ENCODE measurements at regions not wholly inside any gene's neighbourhood (a gene's known extent, or its start where the extent isn't known, plus 50 kb on each side); places are given as distances from the start of the nearest gene placed in this dataset.

DNA sequence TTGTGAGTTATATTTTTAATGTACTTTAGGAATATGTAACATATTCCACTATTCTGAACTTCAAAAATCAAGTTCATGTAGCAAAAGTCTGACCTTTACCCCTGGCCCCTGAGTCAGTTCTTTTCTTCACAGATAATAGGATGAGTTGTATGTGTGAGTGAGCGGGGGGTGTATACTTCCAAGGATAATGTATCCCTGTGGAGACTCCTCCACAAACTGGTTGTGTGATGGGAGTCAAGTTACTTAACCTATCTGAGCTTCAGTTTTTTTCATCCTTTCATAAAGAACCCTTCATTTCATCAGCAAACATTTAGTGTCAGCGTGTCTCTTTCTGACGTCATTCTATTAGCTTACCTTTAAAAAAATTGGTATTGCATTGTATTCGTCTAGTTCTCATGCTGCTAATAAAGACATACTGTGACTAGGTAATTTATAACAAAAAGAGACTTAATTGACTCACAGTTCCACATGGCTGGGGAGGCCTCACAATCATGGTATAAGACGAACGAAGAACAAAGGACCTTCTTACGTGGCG, 288.1 kb upstream of the GPC6 start:
- Mint-ChIP-seq H3K9me3 (ENCODE audit: low read depth) (peaks cover 2% of the 10 kb centered on the region), H3K4me3 (no peak overlapping the region), H3K27me3 (no peaks in the 10 kb centered on the region), H3K36me3 (no peaks in the 10 kb centered on the region), H3K27ac (no peak overlapping the region), H3K4me1 (no peaks in the 10 kb centered on the region)
- ATAC-seq (no peak), DNase-seq (no peak)
- CTCF ChIA-PET = no interaction called here

DNA sequence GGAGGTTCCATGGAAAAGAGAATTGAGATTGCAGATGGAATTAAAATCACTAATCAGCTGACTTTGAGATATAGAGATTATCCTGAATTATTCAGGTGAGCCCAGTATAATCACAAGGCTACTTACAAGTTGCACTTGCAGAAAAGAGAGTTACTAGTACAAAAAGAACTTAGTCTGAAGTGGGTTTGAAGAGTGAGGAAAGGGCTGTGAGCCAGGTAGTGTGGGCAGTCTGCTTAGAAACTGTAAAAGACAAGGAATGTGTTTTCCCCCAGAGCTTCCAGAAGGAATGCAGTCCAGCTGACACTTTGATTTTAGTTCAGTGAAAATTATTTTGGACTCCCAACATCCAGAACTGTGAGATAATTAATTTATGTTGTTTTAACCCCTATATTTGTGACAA, 285.4 kb upstream of the GPC6 start:
- Mint-ChIP-seq H3K4me1 (no peaks in the 10 kb centered on the region), H3K36me3 (no peaks in the 10 kb centered on the region), H3K4me3 (no peak overlapping the region), H3K27ac (no peak overlapping the region), H3K27me3 (no peaks in the 10 kb centered on the region), H3K9me3 (ENCODE audit: low read depth) (peaks cover 2% of the 10 kb centered on the region)
- no peak for DNase-seq
- CTCF ChIA-PET = no interaction called here
- no peak for ATAC-seq

DNA sequence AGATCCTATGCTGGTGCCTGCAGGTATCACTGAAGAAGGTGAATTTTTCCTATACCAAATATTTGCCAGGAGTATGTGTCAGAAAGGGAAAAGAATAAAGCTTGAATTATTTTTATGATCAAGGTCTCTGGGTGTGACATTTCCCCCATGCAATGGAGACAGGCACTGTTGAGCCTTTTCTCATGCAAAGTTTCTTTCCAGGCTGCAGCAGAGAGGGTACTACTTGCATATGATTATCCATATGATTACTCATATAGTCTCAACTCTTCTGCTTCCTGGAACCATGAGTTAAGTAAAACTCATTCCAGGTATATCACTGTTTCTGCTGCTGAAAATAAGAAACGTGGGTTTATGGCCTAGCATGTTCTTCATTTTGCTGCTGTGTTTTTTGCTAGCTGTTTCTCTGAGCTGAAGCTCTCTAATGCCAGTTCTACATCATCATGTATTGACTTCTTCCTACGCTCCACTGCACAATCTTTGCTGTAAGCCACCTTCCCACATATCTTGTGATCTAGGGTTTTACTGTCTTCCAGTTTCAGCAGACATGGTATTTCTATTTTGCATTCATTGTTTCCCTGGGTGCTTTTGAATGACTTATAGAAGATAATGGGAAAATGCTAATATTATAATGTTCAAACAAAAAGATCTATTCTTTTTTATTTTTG, 278.7 kb upstream of the GPC6 start:
- H3K4me1 Mint-ChIP-seq = no peaks in the 10 kb centered on the region
- DNase-seq = no peak
- no peak for ATAC-seq
- CTCF ChIA-PET = no interaction called here
- no peaks in the 10 kb centered on the region for H3K36me3 Mint-ChIP-seq
- H3K9me3 Mint-ChIP-seq (ENCODE audit: low read depth) = no peaks in the 10 kb centered on the region
- H3K27me3 Mint-ChIP-seq = no peaks in the 10 kb centered on the region
- H3K4me3 Mint-ChIP-seq = no peak overlapping the region
- H3K27ac Mint-ChIP-seq = no peak overlapping the region

DNA sequence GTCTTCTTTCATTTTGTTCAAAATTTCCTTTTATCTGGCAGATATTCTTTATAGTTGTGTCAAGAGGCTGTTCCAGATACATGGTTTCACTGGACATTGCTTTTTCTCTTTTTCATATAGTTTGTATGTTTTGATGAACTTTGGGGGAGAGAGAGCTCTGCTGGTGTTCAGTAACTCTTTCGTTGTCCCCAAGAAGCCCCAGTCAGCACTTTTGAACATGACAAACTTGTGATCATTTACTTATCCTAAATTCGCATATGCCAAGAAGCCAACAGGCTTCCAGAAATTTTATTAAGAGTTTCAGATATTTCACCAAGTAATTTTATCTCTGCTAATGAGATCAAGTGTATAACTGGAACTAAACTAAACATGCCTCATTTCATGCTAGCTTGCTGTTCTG, 275.8 kb upstream of the GPC6 start:
- DNase-seq = no peak
- no peaks in the 10 kb centered on the region for H3K36me3 Mint-ChIP-seq
- ATAC-seq = no peak
- CTCF ChIA-PET = no interaction called here
- H3K27ac Mint-ChIP-seq = no peak overlapping the region
- H3K4me3 Mint-ChIP-seq = no peak overlapping the region
- no peaks in the 10 kb centered on the region for H3K9me3 Mint-ChIP-seq (ENCODE audit: low read depth)
- H3K27me3 Mint-ChIP-seq = no peaks in the 10 kb centered on the region
- no peaks in the 10 kb centered on the region for H3K4me1 Mint-ChIP-seq

DNA sequence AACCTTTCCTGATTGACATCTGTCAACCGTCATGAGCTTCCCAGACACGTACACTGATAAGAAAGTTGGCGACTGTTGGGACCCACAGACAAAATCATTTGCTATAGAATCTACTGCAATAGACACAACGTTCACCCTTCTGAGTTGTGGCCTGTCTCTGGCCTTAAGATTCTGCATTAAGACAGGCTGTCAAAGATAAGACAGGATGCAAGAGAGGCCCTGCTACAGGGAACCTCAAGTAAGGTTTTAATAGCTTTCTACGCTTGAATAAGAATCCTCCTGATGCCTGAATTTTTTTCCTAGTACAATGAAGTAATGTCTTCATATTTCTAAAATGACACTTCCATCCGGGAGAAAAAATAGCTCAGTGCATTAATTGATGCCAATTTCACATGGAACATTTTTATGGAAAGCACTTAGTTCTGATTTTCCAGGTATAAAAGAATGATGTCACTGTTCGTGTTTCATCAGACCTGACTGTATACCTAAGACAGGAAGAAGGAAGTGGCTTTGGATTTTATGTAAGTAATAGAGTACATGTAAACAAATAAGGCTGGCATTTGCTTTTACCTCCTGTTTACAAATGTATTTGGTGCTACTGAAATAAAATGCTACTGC, 275.2 kb upstream of the GPC6 start:
- no peaks in the 10 kb centered on the region for H3K4me1 Mint-ChIP-seq
- CTCF ChIA-PET = no interaction called here
- H3K27me3 Mint-ChIP-seq = no peaks in the 10 kb centered on the region

DNA sequence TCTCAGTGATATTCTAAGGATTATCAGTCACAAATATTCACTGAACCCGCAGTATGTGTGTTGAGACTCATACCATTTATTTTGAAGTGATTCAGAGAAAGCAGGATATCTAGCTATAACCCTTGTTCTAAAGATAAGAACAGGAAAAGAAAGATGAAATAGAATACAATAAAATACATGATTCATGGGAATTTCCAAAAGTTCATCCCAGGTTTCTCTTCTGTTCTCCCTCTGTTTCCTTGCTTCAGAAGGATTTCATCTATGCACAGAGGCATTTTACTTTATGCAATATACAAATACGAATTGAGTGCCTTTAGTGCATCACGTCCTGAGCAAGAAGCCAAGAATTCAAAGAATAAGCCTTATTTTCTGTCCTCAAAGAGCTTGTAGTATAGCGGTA, 274.4 kb upstream of the GPC6 start:
- DNase-seq = no peak
- no peak overlapping the region for H3K27ac Mint-ChIP-seq
- H3K36me3 Mint-ChIP-seq = no peaks in the 10 kb centered on the region
- peaks cover 2% of the 10 kb centered on the region for H3K9me3 Mint-ChIP-seq (ENCODE audit: low read depth)
- no peaks in the 10 kb centered on the region for H3K4me1 Mint-ChIP-seq
- CTCF ChIA-PET = no interaction called here
- H3K4me3 Mint-ChIP-seq = no peak overlapping the region
- no peaks in the 10 kb centered on the region for H3K27me3 Mint-ChIP-seq
- no peak for ATAC-seq

More for the DNA sequence above, 275.2 kb upstream of the GPC6 start:
- Mint-ChIP-seq H3K36me3 (no peaks in the 10 kb centered on the region), H3K27ac (no peak overlapping the region), H3K4me3 (no peak overlapping the region), H3K9me3 (ENCODE audit: low read depth) (peaks cover 2% of the 10 kb centered on the region)
- DNase-seq (no peak), ATAC-seq (no peak)

DNA sequence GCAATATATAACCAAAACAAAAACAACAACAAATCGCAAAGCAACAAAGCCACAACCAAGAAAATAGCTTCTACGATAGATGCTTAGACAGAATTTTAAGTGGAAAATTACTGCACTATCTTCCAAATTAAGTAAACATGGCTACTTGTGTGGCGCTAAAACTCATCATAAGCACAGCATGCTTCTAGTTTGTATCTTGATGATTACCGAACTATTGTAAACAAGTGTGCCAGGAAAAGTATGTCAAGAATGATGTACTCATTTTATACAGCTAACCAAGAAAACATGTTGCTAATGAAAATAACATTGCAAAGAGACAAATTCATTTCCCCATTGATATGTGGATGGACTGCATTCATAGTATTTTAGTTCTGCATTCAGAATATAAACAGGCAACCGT, 271.9 kb upstream of the GPC6 start:
- Mint-ChIP-seq H3K4me3 (no peak overlapping the region), H3K27ac (no peak overlapping the region), H3K27me3 (no peaks in the 10 kb centered on the region), H3K9me3 (ENCODE audit: low read depth) (peaks cover 6% of the 10 kb centered on the region), H3K4me1 (no peaks in the 10 kb centered on the region), H3K36me3 (no peaks in the 10 kb centered on the region)
- CTCF ChIA-PET = no interaction called here
- ATAC-seq (no peak), DNase-seq (no peak)

DNA sequence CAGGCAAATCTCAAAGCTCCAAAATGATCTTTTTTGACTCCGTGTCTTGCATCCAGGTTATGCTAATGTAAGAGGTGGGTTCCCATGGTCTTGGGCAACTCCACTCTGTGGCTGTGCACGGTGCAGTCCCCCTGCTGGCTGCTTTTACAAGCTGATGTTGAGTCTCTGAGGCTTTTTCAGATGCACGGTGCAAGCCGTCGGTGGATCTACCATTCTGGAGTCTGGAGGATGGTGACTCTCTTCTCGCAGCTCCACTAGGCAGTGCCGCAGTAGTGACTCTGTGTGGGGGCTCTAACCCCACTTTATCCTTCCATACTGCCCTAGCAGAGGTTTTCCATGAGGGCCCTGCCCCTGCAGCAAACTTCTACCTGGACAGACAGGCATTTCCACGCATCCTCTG, 266.8 kb upstream of the GPC6 start:
- DNase-seq (no peak), ATAC-seq (no peak)
- H3K36me3 Mint-ChIP-seq = no peaks in the 10 kb centered on the region
- no peaks in the 10 kb centered on the region for H3K27me3 Mint-ChIP-seq
- H3K4me1 Mint-ChIP-seq = no peaks in the 10 kb centered on the region
- H3K27ac Mint-ChIP-seq = no peak overlapping the region
- H3K9me3 Mint-ChIP-seq (ENCODE audit: low read depth) = peaks cover 12% of the 10 kb centered on the region
- CTCF ChIA-PET = no interaction called here
- no peak overlapping the region for H3K4me3 Mint-ChIP-seq

DNA sequence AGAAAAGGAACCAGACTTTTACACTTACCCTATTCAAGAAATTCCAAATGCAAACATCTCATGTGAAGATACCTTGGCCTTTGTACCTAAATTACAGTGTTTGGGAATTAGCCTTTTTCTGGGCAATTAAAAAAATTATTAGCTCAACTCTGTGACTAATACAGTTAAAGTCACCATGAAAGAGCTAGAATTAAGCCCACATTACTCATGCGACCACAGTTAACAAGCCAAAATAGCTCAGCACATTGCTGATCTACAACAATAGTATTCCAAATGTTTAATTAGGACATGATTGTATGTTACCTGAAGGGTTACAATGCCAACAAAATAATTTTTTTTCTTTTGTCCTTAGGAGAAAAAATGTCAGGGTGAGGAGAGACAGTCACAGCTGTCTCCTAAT, 263.6 kb upstream of the GPC6 start:
- ATAC-seq (no peak), DNase-seq (no peak)
- H3K9me3 Mint-ChIP-seq (ENCODE audit: low read depth) = peaks cover 8% of the 10 kb centered on the region
- no peaks in the 10 kb centered on the region for H3K4me1 Mint-ChIP-seq
- CTCF ChIA-PET = no interaction called here
- H3K4me3 Mint-ChIP-seq = no peak overlapping the region
- no peaks in the 10 kb centered on the region for H3K27me3 Mint-ChIP-seq
- H3K27ac Mint-ChIP-seq = no peak overlapping the region
- H3K36me3 Mint-ChIP-seq = no peaks in the 10 kb centered on the region

DNA sequence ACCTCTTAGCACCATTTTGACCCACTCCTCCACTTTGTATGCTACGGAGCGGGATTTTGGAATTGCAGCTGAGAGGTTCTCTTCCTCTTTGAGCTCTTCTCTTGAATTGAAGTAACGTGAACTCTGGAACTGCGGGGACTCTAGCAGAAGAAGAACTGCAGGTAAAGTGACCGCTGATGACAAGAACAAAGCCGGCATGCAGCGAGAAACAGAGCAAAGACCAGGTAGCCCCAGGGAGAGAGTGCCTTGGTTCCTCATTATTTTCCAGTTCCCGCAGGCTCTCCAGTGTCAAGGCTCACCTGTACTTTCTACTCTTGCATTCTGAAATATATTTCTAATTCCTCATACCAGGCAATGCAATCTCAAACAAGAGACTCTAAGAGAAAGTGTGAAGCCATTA, 260.3 kb upstream of the GPC6 start:
- ATAC-seq = no peak
- no peak for DNase-seq
- CTCF ChIA-PET = no interaction called here
- Mint-ChIP-seq H3K27ac (no peak overlapping the region), H3K36me3 (no peaks in the 10 kb centered on the region), H3K9me3 (ENCODE audit: low read depth) (no peaks in the 10 kb centered on the region), H3K4me3 (no peak overlapping the region), H3K4me1 (no peaks in the 10 kb centered on the region), H3K27me3 (no peaks in the 10 kb centered on the region)

DNA sequence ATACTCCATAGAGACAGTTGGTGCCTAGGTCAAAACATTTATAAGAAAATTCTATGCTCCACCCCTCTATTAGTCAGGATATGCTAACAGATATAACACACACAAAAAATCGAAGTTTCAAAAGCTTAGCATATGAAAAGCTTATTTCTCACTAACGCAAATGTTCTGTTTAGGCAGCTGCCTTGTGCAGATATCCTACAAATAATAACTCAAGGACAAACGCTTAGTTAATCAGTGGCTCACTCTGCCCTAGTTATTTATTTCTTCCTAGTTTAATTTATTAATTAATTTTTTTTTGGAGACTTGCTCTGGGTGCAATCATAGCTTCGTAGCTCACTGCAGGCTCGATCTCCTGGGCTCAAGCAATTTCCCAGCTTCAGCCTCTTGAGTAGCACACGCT, 259.7 kb upstream of the GPC6 start:
- no peak for ATAC-seq
- no peaks in the 10 kb centered on the region for H3K27me3 Mint-ChIP-seq
- DNase-seq = no peak
- no peaks in the 10 kb centered on the region for H3K4me1 Mint-ChIP-seq
- no peak overlapping the region for H3K27ac Mint-ChIP-seq
- H3K9me3 Mint-ChIP-seq (ENCODE audit: low read depth) = no peaks in the 10 kb centered on the region
- H3K36me3 Mint-ChIP-seq = no peaks in the 10 kb centered on the region
- no peak overlapping the region for H3K4me3 Mint-ChIP-seq
- CTCF ChIA-PET = no interaction called here

DNA sequence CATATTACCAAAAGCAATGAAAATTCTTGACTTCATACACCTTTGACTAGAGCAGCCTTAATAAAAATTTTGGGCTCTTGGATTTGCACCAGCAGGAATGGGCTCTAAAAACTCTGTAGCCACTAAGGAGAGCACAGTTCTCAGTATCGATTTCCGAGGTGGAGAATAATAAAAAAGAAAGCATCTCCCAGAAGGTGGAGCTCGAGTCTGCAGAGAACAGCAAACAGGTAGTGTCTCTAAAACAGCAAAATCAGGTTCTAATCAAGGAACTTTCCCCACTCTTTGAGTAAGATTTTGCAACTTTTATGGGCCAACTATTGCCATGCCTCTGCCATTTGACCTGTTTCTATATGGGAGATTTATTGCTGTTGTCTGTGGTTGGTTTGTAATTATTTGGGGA, 258.7 kb upstream of the GPC6 start:
- Mint-ChIP-seq H3K9me3 (ENCODE audit: low read depth) (no peaks in the 10 kb centered on the region), H3K27me3 (no peaks in the 10 kb centered on the region), H3K27ac (no peak overlapping the region), H3K36me3 (no peaks in the 10 kb centered on the region), H3K4me3 (no peak overlapping the region), H3K4me1 (no peaks in the 10 kb centered on the region)
- ATAC-seq = no peak
- no peak for DNase-seq
- CTCF ChIA-PET = no interaction called here

DNA sequence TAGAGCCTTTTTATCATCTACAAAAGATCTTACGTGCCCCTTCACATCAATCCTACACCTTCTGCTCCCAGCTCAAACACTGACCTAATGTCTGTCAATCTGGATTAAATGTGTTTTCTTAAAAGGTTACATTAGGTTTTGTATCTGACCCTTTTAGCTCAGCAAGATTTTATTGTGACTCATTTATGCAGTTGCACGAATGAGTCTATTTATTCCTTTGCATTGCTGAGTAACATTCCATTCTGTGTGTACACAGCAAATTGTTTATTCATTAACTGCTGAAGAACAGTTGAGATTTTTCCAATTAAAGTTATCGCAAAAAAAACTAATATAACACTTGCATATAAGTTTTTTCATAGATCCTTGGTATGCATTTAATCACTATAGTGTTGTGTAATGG, 253.9 kb upstream of the GPC6 start:
- DNase-seq (no peak), ATAC-seq (no peak)
- Mint-ChIP-seq H3K27me3 (no peaks in the 10 kb centered on the region), H3K4me1 (no peaks in the 10 kb centered on the region), H3K36me3 (no peaks in the 10 kb centered on the region), H3K9me3 (ENCODE audit: low read depth) (peaks cover 2% of the 10 kb centered on the region), H3K4me3 (no peak overlapping the region), H3K27ac (no peak overlapping the region)
- CTCF ChIA-PET = no interaction called here

DNA sequence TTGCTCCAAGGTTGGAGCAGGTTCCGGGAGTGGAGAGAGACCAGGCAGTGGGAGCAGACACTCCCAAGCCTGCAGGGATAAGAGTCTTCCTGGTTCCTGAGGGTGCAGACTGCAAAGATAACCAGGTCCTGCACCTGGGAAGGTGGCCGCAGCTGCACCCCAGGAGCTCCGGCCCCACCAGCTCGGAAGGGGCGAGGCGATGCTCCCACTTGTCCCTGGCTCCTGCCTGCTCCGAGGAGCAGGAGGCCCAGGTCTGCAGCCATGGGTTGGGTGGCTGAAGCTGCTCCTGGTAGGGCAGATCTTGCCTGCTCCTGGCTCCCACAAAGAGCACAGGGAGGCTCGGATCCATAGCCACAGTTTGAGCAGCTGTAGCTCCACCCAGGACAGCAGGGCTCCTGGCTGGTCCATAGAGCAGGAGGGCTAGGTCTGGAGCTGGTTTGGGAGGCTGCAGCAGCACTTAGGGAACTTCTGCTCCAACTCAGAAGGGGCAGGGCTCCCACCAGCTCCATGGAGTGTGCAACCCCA, 251.6 kb upstream of the GPC6 start:
- ATAC-seq (no peak), DNase-seq (no peak)
- H3K27me3 Mint-ChIP-seq = no peaks in the 10 kb centered on the region
- peaks cover 2% of the 10 kb centered on the region for H3K9me3 Mint-ChIP-seq (ENCODE audit: low read depth)
- H3K36me3 Mint-ChIP-seq = no peaks in the 10 kb centered on the region
- H3K27ac Mint-ChIP-seq = no peak overlapping the region
- no peak overlapping the region for H3K4me3 Mint-ChIP-seq
- H3K4me1 Mint-ChIP-seq = no peaks in the 10 kb centered on the region
- CTCF ChIA-PET = no interaction called here
